Activated T-cell treated with anti-CD3 and anti-CD28 coated beads, Interleukin-2, amount 50 U/mL, for 24 hours (primary cell): ENCODE measurements at regions not wholly inside any gene's neighbourhood (a gene's known extent, or its start where the extent isn't known, plus 50 kb on each side); places are given as distances from the start of the nearest gene placed in this dataset.

ENCODE experiments used
- DNase-seq: peaks from one replicate; pipeline ENCODE4 v3.0.0-alpha.2; 2020
- H3K27ac Mint-ChIP-seq: 2 replicates; pipeline ENCODE4 v1.8.0; 2020; ENCODE audit warnings: mild to moderate bottlenecking, mixed read lengths
- H3K27me3 Mint-ChIP-seq: 2 replicates; pipeline ENCODE4 v1.8.0; 2020; ENCODE audit warnings: mixed read lengths
- H3K36me3 Mint-ChIP-seq: 2 replicates; pipeline ENCODE4 v1.8.0; 2020; ENCODE audit warnings: low read depth, mixed read lengths
- H3K4me1 Mint-ChIP-seq: 2 replicates; pipeline ENCODE4 v1.8.0; 2020; ENCODE audit warnings: low read depth, mixed read lengths
- H3K4me3 Mint-ChIP-seq: 2 replicates; pipeline ENCODE4 v1.8.0; 2020; ENCODE audit warnings: mild to moderate bottlenecking, moderate library complexity, mixed read lengths
- H3K9me3 Mint-ChIP-seq: 2 replicates; pipeline ENCODE4 v1.8.0; 2020; ENCODE audit warnings: mixed read lengths

DNA sequence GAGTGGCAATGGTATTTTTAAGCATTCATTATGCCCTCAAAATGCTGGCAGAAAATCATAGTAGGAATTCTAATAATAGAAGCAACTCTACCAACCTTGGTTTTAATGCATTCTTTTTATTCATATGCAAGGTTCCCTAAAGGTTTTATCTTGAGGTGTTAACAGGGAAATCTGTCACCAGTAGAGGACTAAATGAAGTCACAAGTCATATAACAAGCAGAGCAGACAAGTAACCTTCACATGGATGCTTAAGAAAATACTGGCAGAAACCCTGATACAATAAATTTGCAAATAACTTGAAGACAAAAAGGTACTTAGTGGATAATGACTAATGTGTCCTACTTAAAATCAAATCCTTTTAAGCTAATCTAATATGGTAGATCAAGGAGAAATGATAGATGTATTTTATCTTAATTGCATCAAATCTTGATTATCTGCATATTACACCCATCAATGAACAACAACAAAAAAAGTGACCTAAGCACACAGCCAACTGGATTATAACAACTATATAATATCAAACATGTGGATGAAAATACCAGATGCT, 73.3 kb downstream of the RFC3 start:
- no peak overlapping the region for H3K27ac Mint-ChIP-seq

DNA sequence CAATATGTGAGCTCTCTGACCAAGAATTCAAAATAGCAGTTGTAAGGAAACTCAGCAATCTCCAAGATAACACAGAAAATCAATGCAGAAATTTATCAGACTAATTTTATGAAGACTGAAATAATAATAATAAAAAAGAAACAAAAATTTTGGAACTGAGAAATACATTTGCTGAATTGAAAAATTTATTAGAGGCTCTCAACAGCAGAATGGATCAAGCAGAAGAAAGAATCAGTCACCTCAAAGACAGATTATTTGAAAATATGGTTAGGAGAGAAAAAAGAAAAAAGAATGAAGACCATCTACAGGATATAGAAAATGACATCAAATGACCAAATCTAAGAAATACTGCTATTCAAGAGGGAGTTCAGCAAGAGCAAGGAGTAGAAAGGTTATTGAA, 75.6 kb downstream of the RFC3 start:
- Mint-ChIP-seq H3K4me1 (no peaks in the 10 kb centered on the region), H3K27ac (no peak overlapping the region), H3K4me3 (no peak overlapping the region), H3K9me3 (peaks cover 47% of the 10 kb centered on the region), H3K27me3 (no peaks in the 10 kb centered on the region), H3K36me3 (peaks cover 13% of the 10 kb centered on the region)
- no peak for DNase-seq

More for the DNA sequence above, 73.3 kb downstream of the RFC3 start:
- Mint-ChIP-seq H3K9me3 (peaks cover 37% of the 10 kb centered on the region), H3K27me3 (no peaks in the 10 kb centered on the region), H3K4me3 (no peak overlapping the region), H3K36me3 (peaks cover 13% of the 10 kb centered on the region), H3K4me1 (no peaks in the 10 kb centered on the region)
- DNase-seq, result no peak

DNA sequence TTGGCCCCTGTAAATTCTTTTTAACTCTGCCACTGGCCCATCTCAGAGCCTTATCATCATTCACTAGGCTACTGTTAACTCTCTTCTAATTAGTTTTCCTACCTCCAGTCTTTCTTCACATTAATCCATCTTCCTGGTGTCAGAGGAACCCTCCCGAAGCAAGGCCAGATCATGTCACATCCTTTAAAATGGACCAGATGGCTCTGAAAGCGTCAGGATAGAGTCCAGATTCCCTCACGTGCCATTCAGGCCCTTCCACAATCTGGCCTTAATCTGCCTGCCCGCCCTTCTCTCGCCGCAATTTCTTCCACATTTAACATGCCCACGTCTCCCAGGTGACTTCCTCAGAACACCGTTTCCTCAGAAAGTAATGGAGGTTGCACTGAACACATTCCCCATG, 86.5 kb downstream of the RFC3 start:
- H3K36me3 Mint-ChIP-seq, result no peaks in the 10 kb centered on the region
- H3K9me3 Mint-ChIP-seq, result peaks cover 12% of the 10 kb centered on the region
- no peaks in the 10 kb centered on the region for H3K27me3 Mint-ChIP-seq
- no peak overlapping the region for H3K4me3 Mint-ChIP-seq
- H3K27ac Mint-ChIP-seq, result no peak overlapping the region
- no peaks in the 10 kb centered on the region for H3K4me1 Mint-ChIP-seq
- DNase-seq, result no peak

DNA sequence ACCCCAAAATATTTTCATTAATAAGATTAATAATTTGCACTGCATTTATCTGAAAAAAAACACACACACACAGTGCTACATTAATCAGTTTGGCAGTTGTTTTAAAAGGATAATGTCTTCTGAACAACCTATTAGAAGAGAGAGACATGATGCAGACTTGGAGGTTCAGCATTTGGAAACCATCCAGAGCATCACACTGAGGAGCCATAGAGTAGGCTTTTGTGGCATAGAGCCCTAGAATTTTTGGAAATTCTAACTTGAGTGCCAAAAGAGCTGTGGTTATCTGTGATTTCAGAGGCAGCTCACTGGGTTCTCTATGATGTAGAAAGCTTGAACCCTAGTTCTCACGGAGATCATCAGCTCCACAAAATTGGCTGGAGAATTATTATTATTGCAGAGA, 90.2 kb downstream of the RFC3 start:
- no peak overlapping the region for H3K27ac Mint-ChIP-seq
- H3K27me3 Mint-ChIP-seq, result no peaks in the 10 kb centered on the region
- H3K4me3 Mint-ChIP-seq, result no peak overlapping the region

DNA sequence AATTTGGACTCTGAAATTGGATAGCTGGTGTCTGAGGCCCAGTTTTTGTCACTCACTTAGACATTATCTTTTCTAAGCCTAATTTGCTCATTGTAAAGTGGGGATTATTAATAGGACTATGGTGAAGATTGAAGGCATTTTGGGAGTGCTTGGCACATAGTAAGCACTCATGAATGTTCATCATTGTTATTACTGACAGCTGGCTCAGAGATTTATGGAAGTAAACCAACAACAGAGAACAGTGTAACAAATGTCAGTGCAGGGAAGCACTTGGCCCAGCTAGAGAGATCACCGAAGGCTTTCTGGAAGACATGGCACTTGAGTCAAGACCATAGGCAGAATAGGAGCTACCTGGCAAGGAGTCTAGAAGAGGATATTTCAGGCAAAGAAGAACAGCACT, 92.3 kb downstream of the RFC3 start:
- no peak for DNase-seq
- Mint-ChIP-seq H3K9me3 (no peaks in the 10 kb centered on the region), H3K27ac (no peak overlapping the region), H3K27me3 (no peaks in the 10 kb centered on the region), H3K4me1 (no peaks in the 10 kb centered on the region), H3K4me3 (no peak overlapping the region), H3K36me3 (no peaks in the 10 kb centered on the region)

More for the DNA sequence above, 90.2 kb downstream of the RFC3 start:
- H3K36me3 Mint-ChIP-seq, result no peaks in the 10 kb centered on the region
- no peak for DNase-seq
- no peaks in the 10 kb centered on the region for H3K4me1 Mint-ChIP-seq
- H3K9me3 Mint-ChIP-seq, result no peaks in the 10 kb centered on the region

DNA sequence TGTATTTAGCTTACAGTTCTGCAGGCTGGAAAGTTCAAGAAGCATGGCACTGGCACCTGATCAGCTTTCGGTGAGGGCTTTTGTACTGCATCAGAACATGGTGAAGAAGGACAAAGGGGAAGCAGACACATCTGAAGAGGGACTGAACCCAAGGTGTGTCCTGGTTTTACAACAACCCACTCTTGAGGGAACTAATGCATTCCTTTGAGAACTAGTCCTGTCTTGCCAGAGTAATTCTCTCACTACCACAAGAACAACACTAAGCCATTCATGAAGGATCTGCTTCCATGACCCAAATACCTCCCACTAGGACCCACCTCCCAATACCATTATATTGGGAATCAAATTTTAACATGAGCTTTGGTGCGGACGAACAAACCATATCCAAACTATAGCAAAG, 93.6 kb downstream of the RFC3 start:
- Mint-ChIP-seq H3K27me3 (no peaks in the 10 kb centered on the region), H3K4me3 (no peak overlapping the region), H3K9me3 (no peaks in the 10 kb centered on the region), H3K4me1 (no peaks in the 10 kb centered on the region), H3K27ac (no peak overlapping the region), H3K36me3 (no peaks in the 10 kb centered on the region)
- no peak for DNase-seq

DNA sequence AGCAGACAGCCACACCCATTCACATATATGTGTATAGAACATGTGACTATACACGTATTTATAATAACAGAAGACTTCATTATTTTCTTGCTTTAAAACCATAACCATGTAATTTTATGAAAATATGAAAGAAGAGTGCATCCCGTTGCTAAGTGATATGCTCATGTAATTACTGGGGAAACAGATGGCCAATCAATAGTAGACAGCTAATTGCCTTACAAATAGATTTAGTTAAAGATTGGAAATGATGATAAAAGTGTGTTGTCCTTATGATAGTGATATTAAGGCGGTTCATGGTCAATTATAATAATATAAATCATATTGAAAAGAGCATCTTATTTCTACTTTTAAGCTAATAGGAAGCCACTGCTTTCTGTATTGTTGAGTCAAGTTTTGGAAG, 95.9 kb downstream of the RFC3 start:
- DNase-seq, result no peak
- H3K4me1 Mint-ChIP-seq, result no peaks in the 10 kb centered on the region
- H3K4me3 Mint-ChIP-seq, result no peak overlapping the region
- H3K27me3 Mint-ChIP-seq, result no peaks in the 10 kb centered on the region
- no peak overlapping the region for H3K27ac Mint-ChIP-seq
- no peaks in the 10 kb centered on the region for H3K9me3 Mint-ChIP-seq
- no peaks in the 10 kb centered on the region for H3K36me3 Mint-ChIP-seq

DNA sequence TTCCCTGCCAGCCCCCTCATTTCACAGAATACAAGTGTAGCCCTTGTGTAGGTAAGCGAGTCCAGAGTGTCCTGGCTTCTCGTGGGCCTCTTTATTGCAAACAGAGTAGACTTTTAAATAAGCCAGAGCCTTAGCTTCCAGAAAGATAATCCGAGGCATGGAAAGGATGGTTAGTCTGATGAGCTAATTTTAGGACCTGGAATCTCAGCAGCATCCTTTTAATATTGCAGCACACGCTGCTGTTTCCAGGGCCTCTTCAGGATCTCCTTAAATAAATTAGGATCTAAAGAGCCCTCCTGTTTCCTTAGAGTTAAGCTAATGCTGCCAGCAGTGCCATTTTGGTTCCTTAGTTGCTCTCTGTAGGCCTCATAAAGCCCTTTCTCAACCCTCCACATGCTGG, 99.2 kb downstream of the RFC3 start:
- H3K27me3 Mint-ChIP-seq, result no peaks in the 10 kb centered on the region
- H3K9me3 Mint-ChIP-seq, result no peaks in the 10 kb centered on the region
- no peak overlapping the region for H3K27ac Mint-ChIP-seq
- no peaks in the 10 kb centered on the region for H3K4me1 Mint-ChIP-seq
- DNase-seq, result no peak
- no peaks in the 10 kb centered on the region for H3K36me3 Mint-ChIP-seq
- no peak overlapping the region for H3K4me3 Mint-ChIP-seq

DNA sequence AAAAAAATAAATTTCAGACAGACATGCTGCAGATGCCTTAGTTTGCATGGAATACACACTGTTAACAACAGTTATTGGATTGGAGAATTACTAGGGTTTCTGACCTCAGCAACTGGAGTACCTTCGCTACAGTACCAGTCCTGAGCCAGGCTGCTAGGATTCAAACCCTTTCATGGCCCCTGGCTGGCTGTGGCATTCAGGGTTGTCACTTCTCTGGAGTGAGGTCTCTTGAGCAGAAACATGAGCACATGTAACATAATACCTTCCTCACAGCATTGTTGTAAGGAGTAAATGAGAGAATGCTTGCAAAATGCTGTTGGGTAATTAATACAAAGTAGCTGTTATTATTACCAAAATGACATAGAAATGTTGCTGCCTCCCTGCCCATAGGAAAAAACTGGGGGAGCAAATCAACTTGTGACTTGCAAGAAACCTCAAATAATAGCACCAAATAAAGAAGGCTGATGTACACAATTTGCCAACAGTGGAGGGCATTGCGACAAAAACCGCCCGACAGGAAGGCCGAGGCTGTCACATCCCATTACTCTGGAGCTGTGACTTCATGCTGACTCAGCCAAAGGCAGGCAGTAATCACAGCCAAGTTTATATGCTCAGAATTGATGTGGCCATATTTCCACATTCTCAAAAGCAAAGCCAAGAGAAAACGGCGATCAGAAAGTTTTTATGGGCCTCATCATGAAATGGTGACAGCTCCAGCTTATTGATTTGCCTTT, 100.4 kb downstream of the RFC3 start:
- no peak for DNase-seq
- H3K4me1 Mint-ChIP-seq, result no peaks in the 10 kb centered on the region
- H3K4me3 Mint-ChIP-seq, result no peak overlapping the region
- no peak overlapping the region for H3K27ac Mint-ChIP-seq
- H3K27me3 Mint-ChIP-seq, result no peaks in the 10 kb centered on the region
- no peaks in the 10 kb centered on the region for H3K36me3 Mint-ChIP-seq
- no peaks in the 10 kb centered on the region for H3K9me3 Mint-ChIP-seq

DNA sequence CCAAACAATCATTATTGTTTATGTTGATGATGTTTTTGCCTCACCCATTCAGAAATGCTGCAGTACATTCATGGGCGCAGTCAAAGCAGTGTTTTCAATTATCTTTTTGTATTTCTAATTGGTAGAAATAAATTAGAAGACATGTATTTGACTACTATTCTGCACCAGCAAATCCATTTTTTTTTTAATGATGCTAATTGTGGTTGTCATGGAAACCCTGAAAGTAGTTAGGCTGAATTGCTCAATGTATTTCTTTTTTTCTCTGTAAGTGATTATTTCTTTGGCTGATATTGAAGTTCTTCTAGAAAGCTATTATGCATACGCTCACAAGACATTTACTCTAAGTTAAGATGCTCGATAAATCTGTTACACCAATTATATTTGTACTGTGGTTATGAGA, 101.2 kb downstream of the RFC3 start:
- Mint-ChIP-seq H3K4me3 (no peak overlapping the region), H3K27me3 (no peaks in the 10 kb centered on the region), H3K36me3 (no peaks in the 10 kb centered on the region), H3K4me1 (no peaks in the 10 kb centered on the region), H3K9me3 (no peaks in the 10 kb centered on the region), H3K27ac (no peak overlapping the region)
- DNase-seq, result no peak

DNA sequence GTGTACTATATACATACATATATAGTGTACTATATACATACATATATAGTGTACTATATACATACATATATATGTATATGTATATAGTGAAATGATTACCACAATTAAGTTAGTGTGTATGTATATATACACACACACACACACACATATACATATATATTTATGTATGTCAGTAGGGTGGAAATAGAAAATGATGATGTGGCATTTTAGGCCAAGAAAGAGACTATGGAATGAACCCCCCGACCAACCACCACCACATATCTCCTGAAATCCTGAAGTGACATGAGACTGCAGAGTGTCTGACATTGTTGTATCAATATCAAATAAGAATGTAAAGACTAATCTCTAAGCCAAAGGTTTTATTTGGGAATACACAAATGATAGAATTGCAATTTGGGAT, 107.6 kb downstream of the RFC3 start:
- Mint-ChIP-seq H3K4me3 (no peak overlapping the region), H3K27me3 (no peaks in the 10 kb centered on the region), H3K27ac (no peak overlapping the region), H3K9me3 (no peaks in the 10 kb centered on the region), H3K4me1 (no peaks in the 10 kb centered on the region), H3K36me3 (no peaks in the 10 kb centered on the region)
- no peak for DNase-seq

DNA sequence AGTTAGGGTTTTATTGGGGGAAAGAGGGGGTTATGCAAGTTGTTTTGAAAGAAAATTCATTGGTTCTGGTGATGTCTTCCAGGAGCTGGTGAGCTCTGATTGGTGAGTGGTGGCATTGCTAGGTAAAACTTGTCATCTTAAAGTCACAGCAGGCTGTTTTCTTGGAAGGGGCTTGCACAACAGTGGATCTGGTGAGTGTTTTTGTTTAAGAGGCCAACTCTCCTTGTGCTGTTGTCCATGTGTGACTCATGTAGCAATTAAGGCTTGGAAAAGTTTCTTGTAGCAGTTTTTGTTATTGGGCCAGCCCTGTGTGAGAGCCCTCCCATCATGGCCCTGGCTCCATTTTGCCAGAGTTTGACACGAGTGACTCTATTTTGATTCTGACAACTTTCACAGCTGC, 109.4 kb downstream of the RFC3 start:
- Mint-ChIP-seq H3K27me3 (no peaks in the 10 kb centered on the region), H3K4me1 (no peaks in the 10 kb centered on the region), H3K27ac (no peak overlapping the region), H3K9me3 (no peaks in the 10 kb centered on the region), H3K4me3 (no peak overlapping the region), H3K36me3 (no peaks in the 10 kb centered on the region)
- DNase-seq, result no peak

DNA sequence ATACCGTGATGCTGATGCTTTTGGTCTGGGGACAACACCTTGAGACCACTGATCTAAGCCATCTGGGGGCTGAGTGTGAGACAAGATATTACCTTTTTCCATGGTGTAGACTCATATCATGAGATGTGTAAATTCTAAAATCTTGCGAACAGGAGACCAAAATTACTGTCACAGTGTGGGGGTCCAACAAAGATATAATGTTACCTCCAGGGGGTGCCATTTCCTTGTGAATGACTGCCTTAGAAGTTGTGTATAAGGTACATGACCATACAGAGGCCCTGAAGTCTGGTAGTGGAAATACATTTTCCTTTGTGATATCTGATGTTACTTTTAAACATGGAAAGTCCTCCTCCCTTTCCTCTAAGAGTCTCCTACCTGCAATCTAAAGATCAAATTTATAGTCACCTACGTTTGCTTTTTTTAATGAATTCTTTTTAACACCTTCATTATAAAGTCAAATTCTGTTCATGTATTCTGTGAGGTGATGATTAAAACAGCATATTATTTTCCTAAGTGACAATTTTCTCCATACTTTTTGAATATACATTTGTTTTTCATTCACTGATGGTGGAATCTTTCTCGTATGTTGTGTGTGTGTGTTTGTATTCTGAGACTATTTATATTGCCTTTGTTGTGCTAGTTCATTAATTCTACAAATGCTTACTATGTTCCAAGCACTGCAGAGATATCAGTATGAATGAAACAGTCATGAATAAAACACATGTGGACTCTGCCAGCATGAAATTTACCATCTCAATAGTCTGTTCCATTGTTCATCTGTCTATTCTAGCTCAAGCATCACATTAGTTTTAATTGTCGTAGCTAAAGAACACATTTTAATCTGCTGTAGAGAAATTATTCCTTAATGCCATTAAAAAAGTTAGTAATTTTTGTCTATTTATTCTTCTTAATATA, 113.7 kb downstream of the RFC3 start:
- H3K36me3 Mint-ChIP-seq, result no peaks in the 10 kb centered on the region
- no peak overlapping the region for H3K27ac Mint-ChIP-seq
- no peak overlapping the region for H3K4me3 Mint-ChIP-seq
- H3K4me1 Mint-ChIP-seq, result no peaks in the 10 kb centered on the region
- H3K27me3 Mint-ChIP-seq, result no peaks in the 10 kb centered on the region
- DNase-seq, result no peak
- H3K9me3 Mint-ChIP-seq, result no peaks in the 10 kb centered on the region

DNA sequence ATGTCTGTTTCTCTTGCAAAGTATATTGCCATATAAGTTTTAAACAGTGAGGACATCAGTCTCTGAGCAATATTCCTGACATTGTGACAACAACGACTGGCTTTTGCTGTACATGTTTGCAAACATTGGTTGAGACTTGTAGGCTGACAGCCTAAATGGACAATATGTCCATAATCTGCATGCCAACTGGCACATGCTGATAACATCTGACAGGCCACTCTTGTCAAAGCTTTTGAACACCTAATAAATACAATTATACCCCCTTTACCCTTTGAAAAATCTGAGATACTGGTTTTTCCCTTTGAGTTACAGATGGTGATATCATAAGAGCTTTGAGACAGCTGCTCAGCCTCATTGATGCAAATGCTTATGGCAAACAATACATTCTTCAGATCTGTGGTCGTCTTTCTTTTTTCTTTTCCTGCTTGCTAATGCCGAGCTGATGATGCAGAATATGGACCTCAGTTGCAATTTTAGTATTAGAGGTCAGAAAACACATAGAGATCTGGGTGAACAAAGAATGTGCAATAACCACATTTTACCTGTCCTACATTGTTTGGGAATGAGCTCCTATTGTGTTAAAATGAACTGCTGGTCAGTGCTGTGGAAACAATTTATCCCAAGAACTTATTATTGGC, 114.9 kb downstream of the RFC3 start:
- H3K9me3 Mint-ChIP-seq, result no peaks in the 10 kb centered on the region
- DNase-seq, result no peak
- H3K4me3 Mint-ChIP-seq, result no peak overlapping the region
- no peaks in the 10 kb centered on the region for H3K27me3 Mint-ChIP-seq
- no peaks in the 10 kb centered on the region for H3K36me3 Mint-ChIP-seq
- H3K4me1 Mint-ChIP-seq, result no peaks in the 10 kb centered on the region
- no peak overlapping the region for H3K27ac Mint-ChIP-seq

DNA sequence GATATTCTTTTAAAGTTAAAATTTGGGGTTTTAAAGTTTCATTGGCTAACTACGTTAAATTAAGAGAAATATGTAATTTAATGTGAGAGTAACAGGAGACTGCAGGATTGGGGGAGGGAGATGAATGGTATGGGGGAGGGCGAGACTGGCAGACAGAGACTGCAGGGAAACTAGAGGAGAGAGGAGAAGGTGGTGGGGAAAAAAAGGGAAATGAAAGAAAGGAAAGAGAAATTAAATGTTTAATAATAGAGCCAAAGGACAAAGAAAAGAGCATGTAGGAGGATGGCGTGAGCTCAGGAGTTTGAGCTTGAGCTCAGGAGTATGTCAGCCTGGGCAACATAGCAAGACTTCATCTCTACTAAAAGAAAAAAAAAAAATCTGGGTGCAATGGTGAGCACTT, 115.9 kb downstream of the RFC3 start:
- DNase-seq, result no peak
- no peaks in the 10 kb centered on the region for H3K27me3 Mint-ChIP-seq

More for the DNA sequence above, 115.9 kb downstream of the RFC3 start:
- Mint-ChIP-seq H3K27ac (no peak overlapping the region), H3K9me3 (no peaks in the 10 kb centered on the region), H3K4me3 (no peak overlapping the region), H3K4me1 (no peaks in the 10 kb centered on the region), H3K36me3 (no peaks in the 10 kb centered on the region)
